GM13977 (cell line): ENCODE measurements at regions not wholly inside any gene's neighbourhood (a gene's known extent, or its start where the extent isn't known, plus 50 kb on each side); places are given as distances from the start of the nearest gene placed in this dataset.

Experiments
- DNase-seq: peaks from one replicate; pipeline ENCODE4 v3.0.0; 2012; ENCODE audit warnings: low spot score
- in situ Hi-C: fragments of 300-500 bp; cut with MboI; formaldehyde crosslinking; loops from one replicate; pipeline ENCODE4 v1.12.0; 2022; ENCODE audit warnings: low sequenced_read_pairs, low pct_unique_long_range_greater_than_20kb, mixed read lengths, inconsistent platforms; ENCODE audit not compliant: unreplicated experiment
- TF ChIP-seq, protein P1 (sequence below): IDR thresholded peaks from 2 replicates; pipeline ENCODE4 v1.5.1; 2012; ENCODE audit warnings: mild to moderate bottlenecking, control low read depth; ENCODE audit not compliant: insufficient read depth; ENCODE audit errors: extremely low read depth, missing control alignments

DNA sequence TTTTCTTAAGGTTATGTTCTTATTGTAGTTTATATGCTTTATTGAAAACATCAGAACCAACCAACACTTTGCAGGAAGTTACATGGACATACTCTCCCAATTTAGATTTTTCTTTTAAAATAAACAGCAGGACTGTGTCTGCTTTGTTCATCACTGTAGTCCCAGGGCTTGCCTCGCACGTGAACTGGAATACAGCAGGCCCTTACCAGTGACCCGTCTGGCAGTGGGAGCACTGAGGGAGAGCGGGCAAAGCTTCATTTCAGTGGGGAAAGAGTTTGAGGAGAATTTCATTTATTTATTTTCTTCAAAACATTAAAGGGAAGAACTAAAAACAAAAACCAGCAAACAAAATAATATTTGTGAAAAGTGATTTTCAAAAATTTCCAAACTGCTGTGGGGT is 230.8 kb downstream of the PAX1 start:
- DNase-seq: no peak
- TF ChIP-seq, protein P1, sequence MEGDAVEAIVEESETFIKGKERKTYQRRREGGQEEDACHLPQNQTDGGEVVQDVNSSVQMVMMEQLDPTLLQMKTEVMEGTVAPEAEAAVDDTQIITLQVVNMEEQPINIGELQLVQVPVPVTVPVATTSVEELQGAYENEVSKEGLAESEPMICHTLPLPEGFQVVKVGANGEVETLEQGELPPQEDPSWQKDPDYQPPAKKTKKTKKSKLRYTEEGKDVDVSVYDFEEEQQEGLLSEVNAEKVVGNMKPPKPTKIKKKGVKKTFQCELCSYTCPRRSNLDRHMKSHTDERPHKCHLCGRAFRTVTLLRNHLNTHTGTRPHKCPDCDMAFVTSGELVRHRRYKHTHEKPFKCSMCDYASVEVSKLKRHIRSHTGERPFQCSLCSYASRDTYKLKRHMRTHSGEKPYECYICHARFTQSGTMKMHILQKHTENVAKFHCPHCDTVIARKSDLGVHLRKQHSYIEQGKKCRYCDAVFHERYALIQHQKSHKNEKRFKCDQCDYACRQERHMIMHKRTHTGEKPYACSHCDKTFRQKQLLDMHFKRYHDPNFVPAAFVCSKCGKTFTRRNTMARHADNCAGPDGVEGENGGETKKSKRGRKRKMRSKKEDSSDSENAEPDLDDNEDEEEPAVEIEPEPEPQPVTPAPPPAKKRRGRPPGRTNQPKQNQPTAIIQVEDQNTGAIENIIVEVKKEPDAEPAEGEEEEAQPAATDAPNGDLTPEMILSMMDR: no peak
- in situ Hi-C loops: no loop called here

DNA sequence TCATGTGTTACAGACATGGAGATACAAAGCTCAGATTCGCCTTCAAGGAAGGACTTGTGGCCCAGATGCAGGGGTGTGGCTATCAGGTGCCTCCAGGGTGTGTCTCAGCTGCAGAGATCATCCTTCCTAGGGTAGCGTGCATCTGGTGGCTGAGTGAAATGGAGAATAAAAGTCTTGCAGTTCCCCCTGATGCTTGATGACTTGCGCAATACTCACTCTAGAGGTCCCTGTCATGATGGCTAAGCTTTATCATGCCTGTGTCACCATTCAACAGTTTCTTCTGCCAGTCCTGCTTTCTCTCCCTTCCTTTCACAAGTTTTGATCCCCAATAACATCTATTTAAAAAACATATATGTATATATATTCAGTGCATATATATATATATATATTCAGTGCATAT is 228.1 kb downstream of the PAX1 start:
- no peak for DNase-seq
- TF ChIP-seq, protein P1: no peak
- in situ Hi-C loops: no loop called here

DNA sequence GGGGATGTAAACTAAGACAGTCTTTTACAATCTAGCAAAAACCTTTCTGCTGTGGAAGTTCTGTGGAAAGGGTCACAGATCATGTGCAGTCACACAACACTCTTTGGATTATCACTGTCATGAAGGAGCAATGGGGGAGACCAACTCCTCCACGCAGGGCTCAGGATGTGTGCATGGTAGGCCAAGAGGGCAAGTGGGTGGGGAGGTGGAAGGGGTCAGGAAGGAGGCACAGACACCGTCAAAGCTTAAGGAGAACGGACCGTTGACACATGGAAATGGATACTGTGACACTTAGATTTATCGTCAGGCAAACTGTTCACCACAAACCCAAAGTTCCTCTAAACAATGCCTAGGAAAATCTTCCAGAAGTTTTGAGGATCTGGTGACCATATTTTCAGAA is 215.8 kb downstream of the PAX1 start:
- DNase-seq: no peak
- in situ Hi-C loops: no loop called here
- TF ChIP-seq, protein P1: no peak

DNA sequence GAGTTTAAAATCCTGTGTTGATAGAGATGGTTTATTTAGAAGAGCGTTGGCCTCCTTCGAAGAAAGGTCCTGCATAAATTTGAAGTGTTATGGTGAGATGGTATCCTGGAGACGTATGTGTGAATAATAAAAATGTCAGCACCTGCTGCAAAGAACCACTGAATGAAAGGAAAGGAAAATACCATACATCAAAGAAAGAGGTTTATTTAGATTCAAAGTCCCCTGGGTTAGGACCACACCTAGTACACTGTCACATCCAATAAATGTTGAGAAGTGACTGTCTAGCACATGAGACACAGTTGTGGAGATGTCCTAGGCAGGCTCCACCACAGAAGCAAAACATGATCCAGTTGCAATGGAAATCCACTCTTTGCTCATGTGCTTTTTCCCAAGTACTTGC is 214.7 kb downstream of the PAX1 start:
- no peak for DNase-seq
- in situ Hi-C loops: no loop called here
- TF ChIP-seq, protein P1: no peak

DNA sequence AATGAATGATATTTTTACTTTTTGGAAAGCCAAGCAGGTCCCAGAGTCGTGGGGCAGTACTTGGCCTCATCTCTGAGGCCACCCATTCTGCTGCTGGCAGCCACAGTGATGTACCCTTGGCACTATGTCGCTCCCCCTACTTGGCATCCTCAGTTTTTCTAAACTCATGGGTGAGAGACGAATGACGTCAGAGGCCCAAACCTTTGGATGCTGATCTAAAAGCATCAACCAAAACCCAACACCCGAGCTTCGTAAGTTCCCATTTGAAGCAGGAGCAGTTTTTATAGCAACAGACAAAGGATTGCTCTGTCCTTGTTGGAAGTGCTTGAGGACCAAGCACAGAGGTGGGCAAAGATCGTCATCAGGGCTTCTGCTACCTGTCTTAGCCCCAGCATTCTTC is 212.9 kb downstream of the PAX1 start:
- in situ Hi-C loops: no loop called here
- no peak for DNase-seq
- TF ChIP-seq, protein P1: no peak

DNA sequence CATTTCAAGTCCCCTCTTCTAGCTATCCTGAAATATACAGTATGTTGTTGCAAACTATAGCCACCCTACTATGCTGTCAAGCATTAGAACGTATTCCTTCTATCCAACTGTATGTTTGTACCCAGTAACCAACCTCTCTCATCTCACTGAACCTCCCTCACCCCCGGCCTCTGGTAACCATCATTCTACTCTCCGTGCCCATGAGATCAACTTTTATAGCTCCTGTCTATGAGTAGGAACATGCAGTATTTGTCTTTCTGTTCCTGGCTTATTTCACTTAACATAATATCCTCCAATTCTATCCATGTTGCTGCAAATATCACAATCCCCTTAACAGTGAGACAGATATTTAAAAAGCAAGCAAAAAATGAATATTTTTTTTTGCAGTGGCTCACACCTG is 196.9 kb downstream of the PAX1 start:
- DNase-seq: no peak
- TF ChIP-seq, protein P1: no peak
- in situ Hi-C loops: no loop called here
